ENCODE measurements at regions not wholly inside any gene's neighbourhood (a gene's known extent, or its start where the extent isn't known, plus 50 kb on each side); places are given as distances from the start of the nearest gene placed in this dataset.

- TF ChIP-seq ZNF749 (CRISPR knock-in tag; IDR thresholded peaks at IDR 0.05; ENCODE audit: borderline replicate concordance) (no peak), ATF6 (CRISPR knock-in tag; conservative IDR thresholded peaks at IDR 0.05) (no peak), CTCF (CRISPR knock-in tag; IDR thresholded peaks at IDR 0.05) (no peak), SSRP1 (CRISPR knock-in tag; IDR thresholded peaks at IDR 0.05) (no peak), ZNF737 (CRISPR knock-in tag; IDR thresholded peaks at IDR 0.05; ENCODE audit: borderline replicate concordance) (no peak), ZNF280D (CRISPR knock-in tag; IDR thresholded peaks at IDR 0.05) (no peak), EZH2 (conservative IDR thresholded peaks at IDR 0.05; ENCODE audit: low read depth, low read length) (no peak)
These were observed 347.1 kb downstream of the SEC14L1 start for GRCh38 chr17:77487677-77488530.

Data from HepG2 (cell line).